SH-SY5Y (cell line): ENCODE measurements at regions not wholly inside any gene's neighbourhood (a gene's known extent, or its start where the extent isn't known, plus 50 kb on each side); places are given as distances from the start of the nearest gene placed in this dataset.

Source experiments
- GATA2 ChIP-seq: IDR thresholded peaks from 2 replicates; pipeline ENCODE4 v1.6.1; 2011; ENCODE audit warnings: mild to moderate bottlenecking, low read depth, low read length
- GATA3 ChIP-seq: IDR thresholded peaks from 2 replicates; pipeline ENCODE4 v1.6.1; 2011; ENCODE audit warnings: low read depth, mild to moderate bottlenecking, low read length, moderate library complexity

DNA sequence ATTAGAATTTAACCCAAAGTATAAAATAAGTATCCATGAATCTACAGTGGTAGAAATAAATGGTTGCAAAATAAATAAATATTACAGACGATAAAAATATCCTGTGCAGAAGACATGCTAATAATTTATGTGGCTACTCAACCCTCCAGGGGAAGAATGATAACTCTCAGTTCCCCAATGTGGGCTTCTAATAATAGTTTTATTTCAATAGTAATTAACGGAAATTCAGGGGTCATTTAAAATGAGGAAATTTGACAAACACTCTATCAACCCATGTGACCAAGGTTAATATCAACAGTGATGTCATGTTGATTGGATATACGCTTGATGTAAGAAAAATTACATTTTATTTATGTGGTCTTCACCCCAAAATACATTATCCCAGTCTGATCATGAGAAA, 1082.6 kb upstream of the LRRTM3 start:
- no peak for TF ChIP-seq GATA2
- TF ChIP-seq GATA3, result no peak
